ENCODE measurements at regions not wholly inside any gene's neighbourhood (a gene's known extent, or its start where the extent isn't known, plus 50 kb on each side); places are given as distances from the start of the nearest gene placed in this dataset.

DNA sequence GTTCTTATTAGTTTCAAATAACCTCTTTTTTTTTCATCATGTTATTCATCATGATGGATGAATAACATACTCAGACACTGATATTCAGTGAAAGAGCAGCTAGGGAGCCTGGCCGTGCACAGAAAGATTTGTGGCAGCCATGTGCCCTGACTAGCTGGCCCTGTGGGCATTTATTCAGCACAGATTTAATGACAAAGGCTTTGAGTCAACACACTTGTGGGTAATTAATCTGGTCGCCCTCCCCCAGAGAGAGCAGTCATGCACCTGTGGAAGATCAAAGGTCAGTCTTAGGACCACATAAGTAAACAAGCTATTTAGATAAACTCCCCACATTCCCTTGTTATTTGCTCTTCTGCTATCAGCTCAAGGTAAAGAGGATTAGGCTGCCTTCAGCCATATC is 153.2 kb upstream of the HMCN1 start:
- no peak for DNase-seq (ENCODE audit: low spot score)

DNA sequence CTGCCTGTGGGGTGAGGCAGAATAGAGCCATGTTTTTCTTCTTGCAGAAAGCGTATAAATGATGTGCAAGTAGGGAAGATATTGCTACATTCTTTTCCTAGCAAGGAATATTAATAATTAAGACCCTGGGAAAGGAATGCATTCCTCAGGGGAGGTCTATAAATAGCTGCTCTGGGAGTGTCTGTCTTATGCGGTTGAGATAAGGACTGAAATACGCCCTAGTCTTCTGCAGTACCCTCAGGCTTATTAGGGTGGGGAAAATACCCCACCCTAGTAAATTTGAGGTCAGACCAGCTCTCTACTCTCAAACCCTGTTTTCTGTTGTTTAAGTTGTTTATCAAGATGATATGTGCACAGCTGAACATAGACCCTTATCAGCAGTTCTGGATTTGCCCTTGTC is 155.9 kb upstream of the HMCN1 start:
- DNase-seq (ENCODE audit: low spot score) = no peak

DNA sequence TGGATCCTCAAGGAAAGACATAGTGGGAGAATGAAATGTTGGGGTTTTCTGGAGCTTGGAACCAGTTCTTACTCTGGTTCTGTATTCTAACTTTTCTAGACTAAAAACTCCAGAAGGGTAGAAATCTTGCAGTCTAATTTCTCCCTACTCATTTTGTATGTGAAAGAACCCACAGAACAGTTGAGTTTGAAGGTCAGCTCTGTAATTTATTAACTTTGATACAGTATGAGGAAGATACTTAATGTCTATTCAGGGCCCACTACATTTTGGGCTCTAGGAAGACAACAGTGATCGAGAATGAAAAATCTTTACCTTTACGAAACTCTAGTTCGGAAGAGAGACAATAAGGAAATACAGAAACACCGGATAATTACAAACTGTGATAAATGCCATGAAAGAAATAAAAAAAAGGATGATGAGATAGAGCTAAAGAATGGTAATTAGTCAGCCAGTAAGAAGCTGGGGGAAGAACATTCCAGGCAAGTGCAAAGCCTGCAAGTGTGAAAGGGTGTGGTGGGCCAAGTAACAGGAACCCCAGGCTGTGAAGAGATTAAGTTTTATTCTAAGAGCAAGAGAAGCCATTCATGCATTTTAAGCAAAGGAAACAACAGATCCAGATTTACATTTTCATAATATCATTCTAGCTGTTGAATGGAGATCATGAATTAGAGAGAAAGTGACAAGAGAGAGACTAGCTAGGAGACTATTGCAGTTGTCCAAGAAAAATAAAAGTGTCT is 159.9 kb upstream of the HMCN1 start:
- DNase-seq (ENCODE audit: low spot score) = no peak

DNA sequence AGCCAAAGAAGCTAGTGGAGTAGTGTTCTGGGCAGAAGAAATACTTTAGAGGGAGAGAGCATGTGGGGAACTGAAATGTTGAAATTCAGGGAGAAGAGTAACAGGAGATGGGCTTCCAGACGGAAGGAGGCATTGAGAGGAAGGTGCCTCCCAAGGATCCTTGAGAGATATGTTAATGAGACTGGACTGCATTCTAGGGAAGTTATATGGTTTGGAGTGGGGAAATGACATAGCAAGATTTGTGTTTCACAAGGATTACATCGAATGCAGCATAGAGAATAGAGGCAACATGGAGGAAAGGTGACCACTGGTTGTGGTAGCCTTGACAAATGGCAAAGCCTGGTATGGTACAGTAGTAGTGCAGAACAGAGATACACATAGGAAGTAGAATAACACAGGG is 160.5 kb upstream of the HMCN1 start:
- DNase-seq (ENCODE audit: low spot score) = no peak

DNA sequence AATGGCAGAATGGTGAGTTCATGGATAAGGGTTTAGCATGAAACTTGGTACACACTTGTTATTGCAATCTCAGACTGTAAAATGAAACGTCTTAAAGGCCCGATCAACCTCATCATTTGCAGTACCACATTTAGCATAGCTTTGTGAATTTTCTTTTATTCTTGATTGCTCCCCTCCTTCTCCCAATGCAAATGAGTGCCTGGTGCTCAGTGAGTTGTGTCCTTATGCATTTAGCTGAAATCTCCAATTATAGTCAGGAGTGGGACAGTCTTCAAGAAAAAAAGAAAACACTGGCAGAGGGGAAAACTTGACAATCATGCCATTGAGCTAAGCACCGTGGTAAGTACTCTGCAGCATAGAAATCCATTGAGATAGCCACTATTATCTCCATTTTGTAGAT is 161.0 kb upstream of the HMCN1 start:
- DNase-seq (ENCODE audit: low spot score) = no peak

DNA sequence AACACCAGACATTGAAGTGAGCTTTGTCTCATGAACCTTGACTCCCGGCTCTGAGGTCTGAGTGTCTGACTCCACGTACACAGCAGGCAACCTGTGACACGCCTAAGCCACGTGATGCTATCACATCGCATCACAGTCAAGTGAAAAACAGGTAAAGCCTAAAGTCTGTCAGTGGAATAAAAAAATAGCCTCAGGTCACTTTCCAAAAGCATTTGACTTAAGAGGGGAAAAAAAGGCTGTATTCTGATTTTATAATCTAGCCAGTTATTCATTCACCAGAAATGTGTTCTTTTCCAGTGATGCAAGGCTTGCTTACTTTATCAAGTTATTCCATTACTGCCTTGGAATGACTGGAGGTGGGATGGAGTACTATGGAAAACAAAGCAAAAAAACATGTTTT is 163.2 kb upstream of the HMCN1 start:
- peak; percentile 29 for DNase-seq (ENCODE audit: low spot score)

DNA sequence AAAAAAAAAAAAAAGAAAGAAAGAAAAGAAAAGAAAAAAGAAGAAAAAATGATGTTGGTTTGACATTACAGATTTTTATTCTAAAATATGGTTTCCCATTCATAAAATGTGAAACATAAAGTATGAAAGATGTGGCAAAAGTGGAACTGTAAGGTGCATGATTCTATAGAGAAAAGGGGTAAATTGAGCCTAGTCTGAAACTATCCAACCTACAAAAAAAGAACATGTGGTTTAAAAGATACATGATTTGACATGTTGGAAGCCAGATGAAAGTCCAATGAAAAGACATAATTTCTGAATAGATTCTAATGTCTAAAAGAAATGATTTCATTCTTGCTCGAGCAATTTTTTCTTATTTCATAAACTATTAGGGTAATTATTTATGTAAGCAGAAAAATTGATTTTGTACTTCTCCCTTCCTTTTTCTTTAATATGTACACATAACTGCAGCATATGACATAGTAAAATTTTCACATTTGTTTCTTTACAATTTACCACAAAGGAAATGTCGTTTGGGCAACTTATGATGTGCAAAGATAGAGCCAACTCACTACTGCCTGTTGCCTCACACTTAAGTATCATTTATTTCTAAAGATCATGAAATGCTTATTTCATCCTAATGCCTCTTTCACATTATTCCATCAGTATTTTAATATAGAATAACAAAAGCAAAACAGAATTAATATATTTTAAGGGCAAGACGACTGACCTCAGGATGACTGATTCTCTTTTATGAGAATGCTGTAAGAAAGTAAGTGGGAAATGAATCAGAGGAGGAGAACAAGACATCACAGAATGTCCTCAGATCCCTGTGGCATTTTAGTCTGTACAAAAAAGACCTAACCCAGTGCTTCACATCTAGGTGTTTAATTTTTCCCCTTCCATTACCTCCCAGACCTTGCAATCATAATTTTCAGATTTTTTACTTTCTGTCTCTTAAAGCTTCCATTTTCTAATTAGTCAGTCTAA is 165.8 kb upstream of the HMCN1 start:
- DNase-seq (ENCODE audit: low spot score) = peak; percentile 53

DNA sequence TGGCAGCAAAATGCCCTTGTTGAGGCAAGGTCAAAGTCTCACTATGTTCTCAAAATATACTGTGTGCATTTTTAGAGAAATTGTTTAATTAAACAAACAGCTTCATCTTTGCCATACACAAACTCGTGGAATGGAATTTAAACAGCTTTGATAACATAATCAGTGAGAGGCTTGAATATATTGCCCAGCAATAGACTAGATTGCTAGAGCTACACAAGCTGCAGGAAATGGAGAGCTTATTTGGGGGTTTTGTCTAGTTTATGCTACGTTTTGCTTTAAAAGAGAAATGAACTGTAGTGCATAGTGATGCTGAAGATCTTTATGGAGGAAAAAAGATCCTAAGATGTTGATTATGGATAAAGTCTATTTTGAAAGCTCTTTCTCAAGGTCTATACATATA is 166.8 kb upstream of the HMCN1 start:
- no peak for DNase-seq (ENCODE audit: low spot score)

DNA sequence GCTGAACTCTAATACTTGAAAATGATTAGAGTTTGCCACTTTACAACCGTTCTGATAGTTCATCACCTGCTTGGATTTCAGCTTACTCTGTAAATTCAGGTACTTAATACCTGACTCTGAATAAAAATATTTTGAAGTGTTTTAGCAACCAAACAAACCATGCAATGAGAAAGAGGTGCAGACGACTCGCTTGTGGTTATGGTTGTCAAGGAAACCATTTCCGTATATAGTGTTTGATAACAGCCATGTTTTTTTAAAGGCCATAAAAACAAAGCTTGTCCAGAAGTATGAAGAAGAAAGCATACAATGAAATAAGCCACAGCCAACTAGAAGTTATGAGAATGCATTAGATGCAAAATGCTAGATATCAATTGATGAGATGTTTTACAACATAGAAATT is 167.2 kb upstream of the HMCN1 start:
- peak; percentile 92 for DNase-seq (ENCODE audit: low spot score)

DNA sequence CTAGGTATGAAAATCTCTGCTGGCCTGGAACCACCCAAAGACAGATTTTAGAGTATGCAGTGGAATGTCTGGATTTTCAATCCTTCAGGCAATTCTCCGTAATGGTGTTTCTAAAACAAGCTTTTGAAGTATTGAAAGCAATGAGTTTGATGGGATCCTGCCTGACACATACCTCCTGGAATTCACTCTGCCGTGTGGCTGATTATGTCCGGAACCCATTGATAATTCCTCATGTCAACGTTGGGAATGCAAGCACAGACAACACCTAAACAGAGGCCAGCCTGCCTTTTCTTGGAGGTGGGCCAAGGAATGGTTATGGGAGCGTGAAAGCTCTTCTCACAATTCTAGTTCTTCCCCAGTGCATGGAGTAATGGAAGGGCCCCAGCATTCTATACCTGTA is 168.9 kb upstream of the HMCN1 start:
- no peak for DNase-seq (ENCODE audit: low spot score)

DNA sequence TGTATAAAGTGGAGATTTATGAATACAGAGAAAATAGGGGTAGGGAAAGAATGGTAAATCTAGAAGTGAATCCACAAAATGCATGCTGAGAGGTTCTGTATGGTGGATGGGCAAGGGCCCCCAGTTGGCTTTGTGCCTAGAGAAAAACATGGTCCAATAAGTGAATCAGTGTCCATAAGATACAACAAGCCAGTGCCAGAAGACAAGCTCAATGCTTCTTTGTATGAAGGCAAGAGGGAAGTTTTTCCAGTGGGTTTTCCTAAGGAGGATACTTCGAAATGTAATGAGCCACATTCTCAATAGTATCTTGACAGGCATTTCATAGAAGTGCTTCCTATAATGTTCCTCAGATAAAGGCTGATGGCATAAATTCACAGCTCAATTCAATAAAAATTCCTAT is 169.4 kb upstream of the HMCN1 start:
- no peak for DNase-seq (ENCODE audit: low spot score)

DNA sequence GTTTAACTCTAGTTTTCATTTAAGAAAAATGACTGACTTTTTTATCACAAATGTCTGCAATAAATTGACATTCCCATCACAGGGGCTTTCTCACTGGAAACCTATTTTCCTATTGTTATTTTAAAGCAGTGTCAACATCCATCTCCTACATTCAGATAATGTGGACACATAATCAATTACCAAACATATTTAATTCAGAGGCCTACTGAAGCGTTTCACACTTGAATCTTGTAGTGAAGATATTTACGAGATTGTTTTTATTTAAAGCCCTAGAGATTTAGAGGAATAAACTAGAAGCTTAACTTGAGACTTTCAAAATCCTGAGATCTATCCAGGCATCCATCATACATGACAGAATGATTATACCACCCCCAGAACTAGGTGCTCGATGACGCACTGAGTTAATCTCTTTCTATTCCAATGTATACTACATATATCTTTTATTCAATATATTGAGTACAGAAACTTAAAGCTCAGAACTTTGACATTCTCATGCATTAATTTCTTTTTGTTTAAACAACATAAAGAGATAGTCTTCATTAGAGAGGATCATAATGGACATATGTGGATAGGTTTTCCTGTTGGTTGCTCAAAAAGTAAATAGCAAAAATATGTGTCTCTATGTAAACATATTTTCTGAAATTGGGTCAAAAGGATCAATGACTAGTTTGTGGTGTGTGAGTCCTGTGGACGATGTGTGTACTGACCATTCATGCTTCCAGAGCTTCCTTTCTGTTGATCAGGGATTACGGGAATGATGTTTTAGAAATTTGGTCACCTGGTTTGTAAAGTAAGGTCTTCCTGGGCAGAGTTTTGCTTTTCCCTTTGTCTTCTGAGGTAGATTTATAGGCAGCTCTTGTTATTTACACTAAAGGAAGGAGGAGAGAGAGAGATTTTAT is 171.5 kb upstream of the HMCN1 start:
- no peak for DNase-seq (ENCODE audit: low spot score)

DNA sequence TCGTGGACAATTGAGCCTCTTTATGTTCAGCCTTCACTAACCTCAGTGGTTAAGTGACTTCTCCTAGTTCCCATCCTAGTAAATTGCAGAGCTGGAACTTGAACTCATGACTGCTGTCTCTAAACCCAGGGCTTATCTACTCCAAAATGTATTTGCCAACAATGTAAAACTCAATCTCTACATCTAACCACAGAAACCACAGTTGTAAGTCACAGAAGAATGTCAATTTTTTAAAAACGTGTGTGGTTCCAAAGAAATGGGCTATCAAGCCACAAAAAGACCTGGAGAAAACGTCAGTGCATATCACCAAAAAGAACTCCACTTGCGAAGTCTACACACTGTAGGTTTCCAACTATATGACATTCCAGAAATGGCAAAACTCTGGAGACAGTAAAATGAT is 172.6 kb upstream of the HMCN1 start:
- peak; percentile 64 for DNase-seq (ENCODE audit: low spot score)

DNA sequence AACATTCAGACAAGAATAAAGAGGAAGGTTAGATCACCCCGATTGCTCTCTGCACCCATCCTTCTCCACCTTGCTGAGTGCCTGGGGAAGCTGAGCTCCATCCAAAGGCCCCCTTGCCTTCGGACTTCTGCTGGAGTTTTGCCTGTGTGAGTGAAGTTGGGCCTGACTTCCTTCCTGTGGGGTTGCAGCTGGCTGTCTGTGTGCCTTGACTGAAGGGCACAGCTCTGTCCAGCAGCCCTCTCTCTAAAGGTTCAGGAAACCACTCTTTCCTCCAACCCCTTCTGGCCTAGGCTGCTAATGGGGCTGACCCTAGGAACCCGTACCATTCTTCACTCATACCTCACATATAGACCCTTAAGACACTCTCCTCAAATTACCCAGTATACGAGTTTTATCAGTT is 173.4 kb upstream of the HMCN1 start:
- no peak for DNase-seq (ENCODE audit: low spot score)

DNA sequence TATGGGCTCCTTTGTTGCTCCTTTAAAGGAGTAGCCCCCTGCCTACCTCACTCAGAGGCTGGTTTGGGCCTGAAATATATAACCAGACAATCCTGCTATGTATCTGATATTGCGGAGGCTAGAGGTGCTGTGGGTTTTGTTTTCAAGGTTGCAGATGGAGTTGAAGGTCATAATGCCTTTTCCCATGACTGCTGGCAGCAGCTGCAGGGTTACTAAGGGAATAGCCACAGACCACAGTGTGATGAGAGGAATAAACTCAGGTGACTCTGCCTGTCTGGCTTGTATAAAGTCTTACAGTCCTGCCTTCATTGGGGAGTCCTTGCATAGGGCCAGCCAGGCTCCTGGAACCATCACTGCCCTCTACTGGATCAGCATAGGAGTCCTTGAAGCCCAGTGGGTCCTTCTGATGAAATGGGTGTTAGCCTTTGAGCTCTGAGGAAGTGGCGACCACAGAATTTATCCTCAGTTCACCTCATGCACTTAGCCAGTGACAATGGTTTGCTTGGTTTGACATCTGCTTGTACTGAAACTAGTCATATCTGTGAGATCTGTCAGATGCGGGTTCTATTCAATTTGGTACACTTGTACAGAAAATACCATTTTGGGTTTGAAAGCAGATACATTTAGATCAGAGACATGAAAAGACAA is 174.4 kb upstream of the HMCN1 start:
- peak; percentile 79 for DNase-seq (ENCODE audit: low spot score)

DNA sequence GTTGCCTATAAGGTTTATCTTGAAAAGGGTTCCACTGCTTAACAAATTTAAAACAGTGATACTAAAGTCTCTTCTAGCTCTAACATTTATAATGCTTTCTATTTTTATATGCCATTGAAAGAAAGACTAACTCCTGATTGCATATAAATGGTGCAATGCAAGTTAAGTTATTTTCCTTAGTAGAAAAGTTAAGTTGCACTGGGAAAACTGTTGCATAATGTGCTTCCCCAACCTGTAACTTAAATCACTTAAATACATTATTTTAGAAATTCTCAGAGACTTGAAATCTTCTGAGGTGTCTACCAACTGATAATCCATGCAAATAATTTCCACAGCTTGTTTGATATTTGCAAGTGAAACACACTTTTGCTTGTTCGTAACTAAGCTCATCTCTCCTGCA is 175.0 kb upstream of the HMCN1 start:
- DNase-seq (ENCODE audit: low spot score) = no peak

DNA sequence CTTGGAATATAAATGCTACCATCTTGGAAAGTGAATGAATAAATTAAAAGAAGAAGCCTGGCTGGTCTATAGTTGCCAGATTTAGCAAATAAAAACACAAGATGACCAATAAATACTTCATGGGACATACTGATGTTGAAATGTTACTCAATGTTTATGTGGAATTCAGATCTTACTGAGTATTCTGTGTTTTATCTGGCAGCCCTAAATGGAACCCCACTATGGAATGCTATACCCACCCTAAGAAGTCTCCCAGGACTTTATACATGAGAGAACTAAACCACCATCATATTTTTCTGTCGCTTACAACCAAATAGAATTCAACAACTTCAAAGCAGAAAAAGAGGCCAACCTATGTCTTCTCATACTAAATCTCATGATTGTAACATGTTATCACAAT is 177.6 kb upstream of the HMCN1 start:
- DNase-seq (ENCODE audit: low spot score) = no peak

DNA sequence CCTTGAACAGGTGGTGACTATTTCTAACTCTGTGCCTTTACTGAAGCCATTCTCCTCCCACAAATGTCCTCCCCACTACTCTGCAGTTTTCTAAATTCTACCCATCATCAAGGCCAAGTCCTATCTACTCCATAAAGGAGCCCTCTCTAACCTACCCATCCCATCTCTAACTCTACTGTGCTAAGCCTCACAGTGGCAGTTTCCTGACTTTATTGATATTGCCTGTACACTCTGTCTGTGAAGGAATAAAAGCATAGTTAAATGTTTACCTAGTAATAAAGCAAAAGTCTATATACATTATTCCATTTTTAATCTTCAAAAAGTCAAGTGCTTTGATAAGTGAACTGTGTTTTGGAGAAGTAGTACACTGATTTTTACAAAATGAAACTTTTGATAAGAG is 178.4 kb upstream of the HMCN1 start:
- DNase-seq (ENCODE audit: low spot score) = no peak

DNA sequence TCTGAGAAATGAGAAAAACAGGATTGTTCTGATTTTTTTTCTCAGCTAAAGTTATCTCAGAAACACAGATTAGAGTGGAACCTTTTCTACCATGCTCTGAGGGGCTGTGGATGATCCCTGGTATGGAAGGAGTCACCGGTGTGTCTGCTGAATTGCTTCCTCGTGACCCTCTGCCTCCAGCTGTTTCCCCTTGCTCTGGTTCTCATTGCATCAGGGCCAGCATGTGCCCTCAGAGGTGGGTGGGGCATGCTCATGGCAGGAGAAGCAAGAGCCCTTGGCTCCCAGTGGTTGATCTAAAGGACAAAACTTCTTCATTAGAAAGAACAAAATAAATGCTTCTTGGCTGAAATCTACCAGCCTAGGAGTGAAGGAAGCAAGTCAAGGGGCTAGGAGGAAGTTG is 183.2 kb upstream of the HMCN1 start:
- DNase-seq (ENCODE audit: low spot score) = no peak

DNA sequence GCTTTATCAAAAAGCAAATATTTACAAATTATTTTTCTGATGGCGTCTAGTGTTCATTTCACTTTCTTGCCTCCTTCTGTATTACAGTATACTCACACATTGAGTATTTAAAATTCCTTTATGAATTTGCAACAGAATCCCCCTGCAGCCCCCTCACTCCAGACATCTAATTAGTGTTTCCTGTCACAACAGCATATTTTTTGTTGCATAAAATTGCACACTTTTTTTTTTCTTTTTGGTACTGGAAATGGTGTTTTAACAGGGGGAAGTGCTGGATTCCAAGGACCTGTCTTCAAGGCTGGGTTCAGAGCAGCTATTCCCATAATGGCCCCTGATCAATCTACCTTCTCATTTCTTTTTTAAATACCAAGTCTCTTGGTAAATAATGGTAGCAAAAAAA is 184.3 kb upstream of the HMCN1 start:
- no peak for DNase-seq (ENCODE audit: low spot score)

DNA sequence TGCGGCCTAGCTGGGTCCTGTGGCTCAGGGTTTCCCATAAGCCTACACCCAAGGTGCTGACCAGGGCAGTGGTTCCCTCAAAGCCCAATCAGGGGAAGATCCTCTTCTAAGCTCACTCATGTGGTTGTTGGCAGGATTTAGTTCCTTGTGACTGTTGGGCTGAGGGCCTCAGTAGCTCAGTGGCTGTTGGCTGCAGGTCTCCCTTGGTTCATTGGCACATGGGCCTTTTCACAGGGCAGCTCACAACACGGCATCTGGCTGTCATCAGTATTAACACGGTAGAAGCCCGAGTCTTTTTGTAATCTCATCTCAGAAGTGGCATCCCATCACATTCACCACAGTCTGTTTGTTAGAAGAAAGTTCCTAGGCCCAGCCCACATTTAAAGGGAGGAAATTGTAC is 188.2 kb upstream of the HMCN1 start:
- DNase-seq (ENCODE audit: low spot score) = no peak

DNA sequence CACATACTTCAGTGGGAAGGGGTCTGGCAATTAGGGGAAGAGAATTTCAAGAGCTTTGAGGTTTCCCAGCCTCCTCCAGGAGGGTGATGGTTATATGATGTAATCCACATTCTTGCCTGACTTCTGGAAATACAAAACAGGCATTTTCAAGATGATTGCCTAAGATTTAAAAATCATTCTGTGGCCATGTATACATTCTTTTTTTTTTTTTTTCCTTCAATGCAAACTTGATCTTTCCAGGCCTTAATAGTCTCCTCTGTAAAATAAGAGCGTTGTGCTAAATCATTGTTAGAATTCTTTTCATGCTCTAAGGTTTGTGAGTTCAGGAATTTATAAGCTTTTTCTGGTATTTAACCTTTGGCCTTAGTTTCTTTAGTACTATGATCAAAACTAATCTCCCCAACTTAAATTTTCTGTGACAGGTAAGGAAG is 192.3 kb upstream of the HMCN1 start:
- no peak for DNase-seq (ENCODE audit: low spot score)

Measured in CD4-positive, alpha-beta T cell treated with Interleukin-2 at 100 ng/mL for 4 hours (primary cell).